ENCODE measurements at regions not wholly inside any gene's neighbourhood (a gene's known extent, or its start where the extent isn't known, plus 50 kb on each side); places are given as distances from the start of the nearest gene placed in this dataset.
"Not testable (repeated sequence)": the region's sequence is repeated elsewhere in the genome, so short reads cannot be mapped to it uniquely, and the experiment has no call there.

GRCh38 chr2:111297128-111297527 is 176.4 kb downstream of the BCL2L11 start:
- TF ChIP-seq REST (IDR thresholded peaks at IDR 0.05; ENCODE audit: insufficient replicate concordance, low read depth); CTCF (IDR thresholded peaks at IDR 0.05; ENCODE audit: insufficient read depth, low read length); SPI1 (IDR thresholded peaks at IDR 0.05; ENCODE audit: borderline replicate concordance, low read depth); POLR2AphosphoS5 (IDR thresholded peaks at IDR 0.05; ENCODE audit: low read depth): not testable (repeated sequence)
